ENCODE measurements at regions not wholly inside any gene's neighbourhood (a gene's known extent, or its start where the extent isn't known, plus 50 kb on each side); places are given as distances from the start of the nearest gene placed in this dataset.

DNA sequence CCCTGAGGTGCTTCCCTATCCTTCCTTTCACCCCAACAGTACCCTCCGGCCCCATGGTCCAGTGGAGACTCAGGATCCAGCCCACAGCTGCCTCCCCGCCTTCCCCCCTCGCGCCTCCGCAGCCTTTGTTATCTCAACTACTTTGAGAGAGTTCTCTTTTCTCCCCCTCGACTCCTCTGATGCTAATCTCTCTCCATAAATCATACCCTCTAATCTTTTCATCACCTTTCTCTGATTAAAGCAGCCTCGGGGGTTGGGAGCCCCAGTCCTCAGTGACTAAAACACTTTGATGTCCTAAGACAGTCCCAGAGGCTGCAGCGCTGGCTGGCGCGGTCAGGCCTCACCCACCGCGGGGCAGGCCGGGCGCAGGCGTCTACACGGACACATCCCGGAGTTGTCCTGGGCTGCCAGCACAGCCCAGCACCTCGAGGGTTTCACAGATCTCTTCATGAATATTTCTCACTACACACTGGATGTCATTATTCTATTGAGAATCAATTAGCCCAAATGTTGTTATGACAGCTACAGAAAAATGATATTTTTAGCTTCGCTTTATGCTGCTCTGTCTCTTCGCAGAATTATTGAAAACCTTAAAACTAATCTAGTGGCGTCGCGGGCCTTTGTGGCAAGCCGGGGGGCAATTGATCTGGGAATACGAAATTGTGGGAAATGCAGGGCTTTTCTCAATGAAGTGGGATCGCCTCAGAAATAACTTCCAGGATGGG, 289.5 kb downstream of the RRAGC start:
- no peak for DNase-seq

DNA sequence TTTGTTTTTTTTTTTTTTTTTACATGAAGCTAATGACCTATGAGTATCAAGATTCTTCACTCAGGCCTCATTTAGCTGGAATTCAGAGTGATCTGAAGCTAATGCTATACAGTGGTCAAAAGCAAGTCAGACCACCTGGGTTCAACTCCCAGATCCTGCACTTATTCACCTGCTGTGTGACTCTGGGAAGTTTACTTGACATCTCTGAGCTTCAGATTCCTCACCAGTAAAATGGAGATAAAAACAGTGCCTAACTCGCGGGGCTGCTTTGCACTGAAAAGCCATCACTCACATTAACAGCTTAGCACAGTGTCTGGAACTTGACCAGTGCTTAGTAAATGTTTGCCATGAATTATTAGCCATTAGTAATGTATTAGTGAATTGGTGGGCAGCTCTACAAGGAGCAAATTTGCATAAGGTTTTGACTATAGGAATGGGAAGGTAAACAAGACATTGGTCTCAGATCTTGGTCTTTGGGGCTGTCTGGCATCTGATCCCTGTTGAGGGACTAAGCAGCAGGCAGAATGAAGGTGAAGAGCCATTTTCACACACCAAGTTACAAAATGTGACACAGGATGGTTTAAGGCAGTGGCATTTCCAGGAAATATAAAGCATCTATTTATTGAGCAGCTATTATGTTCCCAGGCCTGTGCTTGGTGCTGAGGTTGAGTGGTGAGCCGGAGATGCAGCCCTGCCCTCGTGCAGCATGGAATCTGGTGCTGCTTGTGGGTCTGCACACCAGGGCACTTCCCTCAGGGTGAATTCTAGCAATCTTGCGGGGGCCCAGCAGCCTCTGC, 291.3 kb downstream of the RRAGC start:
- no peak for DNase-seq

DNA sequence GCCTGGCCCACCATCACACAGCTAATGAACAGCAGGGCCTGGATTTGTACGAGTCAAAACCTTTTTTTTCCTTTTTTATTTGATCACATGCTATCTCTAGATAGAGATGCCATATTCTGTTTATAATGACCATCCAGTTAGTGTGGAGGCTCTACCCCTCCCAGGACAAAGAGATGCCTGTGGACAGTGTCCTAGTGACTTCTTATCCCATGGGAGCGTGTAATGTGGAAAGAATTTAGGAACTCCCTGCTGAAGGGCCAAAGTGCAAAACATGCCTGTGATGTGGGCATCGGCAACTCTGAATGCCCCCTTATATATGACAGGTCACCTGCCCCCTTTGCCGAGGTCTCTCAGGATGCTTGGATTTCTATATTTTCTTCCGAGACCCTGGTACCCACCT, 292.2 kb downstream of the RRAGC start:
- no peak for DNase-seq

DNA sequence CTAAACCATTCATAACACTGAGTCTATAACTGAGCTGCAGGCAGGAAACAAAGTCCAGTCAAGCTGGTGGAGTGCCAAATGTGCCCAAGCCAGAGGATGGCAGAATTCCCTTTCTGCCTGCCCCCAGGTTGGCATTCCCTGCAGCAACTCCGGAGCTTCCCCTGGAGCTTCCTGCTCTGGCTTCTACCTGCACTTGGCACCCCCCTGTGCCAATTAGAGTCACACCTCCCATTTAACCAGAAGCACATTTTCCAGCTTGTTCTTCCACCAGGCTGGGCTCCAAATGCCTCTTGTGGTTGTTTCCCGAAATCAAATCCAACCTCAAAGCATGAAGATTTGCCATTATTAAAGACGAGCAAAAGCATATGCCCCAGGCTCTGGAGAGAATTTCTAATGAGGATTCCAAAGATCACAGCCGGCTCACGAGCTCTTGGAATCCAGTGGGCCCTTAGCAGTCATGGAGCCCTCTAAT, 294.5 kb downstream of the RRAGC start:
- DNase-seq = no peak

DNA sequence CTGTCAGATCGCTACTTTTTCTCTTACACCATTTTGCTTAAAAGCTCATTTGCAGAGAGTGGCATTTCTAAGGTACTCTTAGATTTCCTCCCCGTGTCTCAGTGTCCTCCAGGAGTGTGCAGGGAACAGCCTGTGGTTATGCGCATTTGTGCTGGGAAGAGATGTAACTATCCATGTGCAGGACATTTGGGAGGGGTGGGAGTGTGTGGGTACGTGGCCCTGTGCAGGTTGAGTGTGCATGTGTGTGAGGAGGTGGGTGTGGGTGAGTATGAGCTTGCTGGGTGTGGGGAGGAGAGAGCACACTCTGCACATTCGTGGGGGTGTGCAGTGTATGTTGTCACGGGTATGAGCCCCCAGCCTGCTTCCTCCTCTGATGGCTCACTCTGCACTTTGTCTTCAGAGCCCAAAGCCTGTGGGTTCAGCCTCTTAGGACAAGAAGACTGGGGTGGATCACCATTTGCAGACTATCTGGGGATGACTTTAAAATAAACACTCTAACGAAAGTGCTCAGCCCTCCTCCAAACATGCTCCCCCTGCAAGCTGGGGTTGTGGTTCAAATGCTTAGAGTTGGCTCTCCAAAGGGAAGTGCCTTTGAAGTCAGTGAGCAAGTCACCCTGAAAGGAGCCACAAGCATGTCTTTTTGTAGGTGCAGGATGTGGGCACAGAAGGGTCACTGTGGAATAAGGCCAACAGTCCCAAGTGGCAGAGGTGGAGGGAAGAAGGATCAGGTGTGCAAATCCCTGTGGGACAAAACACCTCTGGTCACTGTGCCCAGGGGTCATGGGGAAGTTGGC, 295.4 kb downstream of the RRAGC start:
- DNase-seq = no peak

DNA sequence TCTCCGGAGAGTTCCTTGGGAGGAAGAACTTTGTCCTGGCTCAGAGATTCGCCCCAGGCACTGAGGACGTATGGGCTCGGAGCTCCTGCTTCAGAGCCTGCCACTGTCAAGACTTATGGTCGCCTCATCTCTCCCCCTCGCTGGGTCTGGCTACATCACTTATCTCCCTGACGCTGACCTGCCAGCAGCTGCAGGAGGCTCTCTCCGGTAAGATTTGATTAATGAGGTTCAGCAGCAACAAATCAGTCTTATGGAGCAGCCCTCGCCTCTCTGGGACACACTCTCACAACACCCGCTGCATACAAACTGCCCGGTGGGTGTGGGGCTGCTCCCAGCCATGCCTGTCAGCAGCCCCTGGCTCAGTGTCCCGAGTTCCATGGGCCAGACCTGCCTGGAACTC, 297.8 kb downstream of the RRAGC start:
- DNase-seq = no peak

DNA sequence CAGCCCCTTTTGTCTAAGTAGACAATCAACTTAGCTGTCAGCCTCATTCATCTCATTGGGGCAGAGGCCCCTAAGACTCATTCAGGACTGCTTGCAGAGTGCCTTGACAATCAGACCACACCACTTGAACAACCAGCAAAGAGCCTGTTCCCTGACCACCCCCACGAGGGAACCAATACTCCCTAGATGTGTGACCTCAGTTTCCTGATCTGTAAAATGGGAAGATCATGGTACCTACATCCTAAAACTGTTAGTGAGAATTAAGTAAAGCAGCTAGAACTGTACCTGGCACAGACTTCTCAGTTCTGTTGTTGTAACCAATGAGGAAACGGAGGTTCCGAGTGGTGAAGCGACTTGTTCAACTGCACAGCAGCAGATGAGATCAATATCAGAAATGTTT, 298.5 kb downstream of the RRAGC start:
- no peak for DNase-seq

DNA sequence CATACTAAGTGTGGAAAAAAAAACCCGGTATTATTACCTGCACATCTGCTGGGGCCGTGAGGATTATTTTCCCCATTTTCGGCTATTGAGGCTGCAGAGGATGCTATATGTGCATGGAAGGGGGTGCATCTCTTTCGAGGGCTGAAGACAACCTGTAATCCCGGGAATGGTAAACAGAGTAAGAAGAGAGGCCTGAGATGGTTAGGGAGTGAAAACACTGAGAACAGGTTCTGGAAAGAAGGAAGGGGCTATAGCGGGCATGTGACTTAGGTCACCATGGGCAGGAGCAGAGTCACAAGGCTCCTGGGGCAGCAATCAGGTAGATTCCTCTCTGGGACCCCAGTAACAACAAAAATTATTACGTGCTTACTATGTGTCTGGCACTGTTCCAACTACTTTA, 299.1 kb downstream of the RRAGC start:
- DNase-seq = no peak

DNA sequence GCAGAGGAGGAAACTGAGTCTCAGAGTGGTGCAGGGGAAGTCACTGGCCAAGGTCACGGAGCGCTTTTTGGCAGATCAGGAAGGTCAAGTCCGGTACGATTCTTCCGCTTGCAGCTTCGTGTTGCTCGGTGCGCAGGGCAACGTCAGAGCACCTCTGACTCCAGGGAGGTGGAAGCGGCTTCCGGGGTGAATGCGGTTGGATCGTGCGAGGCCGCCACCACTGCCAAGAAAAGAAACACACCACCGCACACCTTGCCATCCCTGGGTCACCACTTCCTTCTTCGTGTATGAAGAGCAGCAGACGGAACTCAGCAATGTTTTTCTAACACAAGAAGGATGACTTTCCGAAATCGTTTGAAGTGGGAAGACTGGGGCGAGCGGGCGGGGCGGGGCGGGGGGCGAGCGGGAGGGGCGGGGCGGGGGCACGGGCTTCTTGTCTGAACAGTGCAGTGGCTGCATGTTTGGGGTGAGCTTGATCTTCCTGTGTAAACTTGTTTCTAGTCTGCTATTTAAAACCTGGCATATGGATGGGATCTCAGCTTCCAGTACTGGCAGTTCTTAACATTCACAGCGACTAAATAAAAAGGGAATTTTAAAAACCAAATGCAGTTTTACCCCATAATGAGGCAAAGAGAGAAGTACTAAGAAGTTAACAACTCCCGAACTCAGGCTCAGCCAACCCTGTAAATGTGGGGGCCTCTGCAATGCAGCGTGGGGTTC, 300.0 kb downstream of the RRAGC start:
- DNase-seq = peak; percentile 59

DNA sequence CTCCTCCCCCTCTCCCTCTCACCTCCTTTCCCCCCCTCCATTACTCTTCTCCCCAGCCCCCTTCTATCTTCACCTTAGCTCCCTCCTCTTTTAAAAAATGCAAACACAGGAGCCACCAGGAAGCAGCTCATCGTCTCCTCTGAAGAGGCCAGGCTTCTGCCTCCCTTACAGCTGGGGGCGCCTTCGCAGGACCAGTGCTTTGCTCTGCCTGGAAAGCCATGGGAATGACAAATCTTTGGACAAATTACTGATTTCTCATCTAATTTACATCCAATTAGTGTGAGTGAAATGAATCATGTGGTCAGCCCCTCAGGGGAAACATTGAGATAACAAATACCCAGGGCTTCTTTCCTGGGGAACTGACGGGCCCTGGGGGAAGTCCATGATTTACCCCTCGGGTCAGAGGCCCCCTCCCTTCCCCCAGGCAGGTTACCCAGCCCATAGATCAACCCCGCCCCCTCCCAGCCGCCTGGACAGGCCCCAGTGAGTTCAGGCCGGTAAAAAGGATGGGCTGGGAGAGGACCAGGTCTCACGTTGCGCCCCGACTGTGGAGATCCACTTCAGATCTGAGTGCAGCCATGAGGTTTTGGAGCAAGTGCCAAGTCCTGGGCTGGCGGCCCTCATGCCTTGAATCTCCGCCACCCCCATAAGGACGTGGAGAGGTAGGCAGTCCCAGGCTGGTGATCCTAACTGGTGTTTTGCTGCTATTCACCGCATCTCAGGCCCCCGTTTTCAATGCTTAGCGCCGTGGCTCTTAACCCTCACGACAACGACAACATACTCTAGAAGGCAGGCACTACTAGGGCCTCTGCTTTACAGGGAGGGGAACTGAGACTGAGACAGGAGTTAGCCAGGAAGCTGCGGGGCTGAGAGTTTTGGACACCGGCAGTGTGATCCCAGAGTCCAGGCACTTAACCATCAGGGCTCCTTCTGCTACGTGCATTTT, 300.8 kb downstream of the RRAGC start:
- no peak for DNase-seq

DNA sequence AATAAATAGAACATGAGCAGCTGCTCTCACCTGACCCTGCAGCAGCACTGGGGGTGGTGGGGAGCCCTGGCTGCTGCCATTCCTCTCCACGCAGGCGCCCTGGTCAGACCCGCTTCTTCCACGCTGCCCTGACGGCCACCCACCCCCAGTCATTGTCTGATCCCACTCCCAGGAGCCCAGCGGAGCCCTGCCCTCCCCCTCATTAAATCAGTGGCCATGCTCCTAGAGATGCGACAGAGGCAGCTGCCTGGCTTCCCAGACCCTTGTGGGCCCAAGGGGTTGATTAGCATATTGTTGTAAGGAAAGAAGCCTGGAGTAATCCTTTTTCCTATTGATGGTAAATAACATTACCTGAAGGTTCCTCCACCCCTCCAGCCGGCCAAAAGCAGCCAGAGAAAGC, 301.5 kb downstream of the RRAGC start:
- DNase-seq = no peak

DNA sequence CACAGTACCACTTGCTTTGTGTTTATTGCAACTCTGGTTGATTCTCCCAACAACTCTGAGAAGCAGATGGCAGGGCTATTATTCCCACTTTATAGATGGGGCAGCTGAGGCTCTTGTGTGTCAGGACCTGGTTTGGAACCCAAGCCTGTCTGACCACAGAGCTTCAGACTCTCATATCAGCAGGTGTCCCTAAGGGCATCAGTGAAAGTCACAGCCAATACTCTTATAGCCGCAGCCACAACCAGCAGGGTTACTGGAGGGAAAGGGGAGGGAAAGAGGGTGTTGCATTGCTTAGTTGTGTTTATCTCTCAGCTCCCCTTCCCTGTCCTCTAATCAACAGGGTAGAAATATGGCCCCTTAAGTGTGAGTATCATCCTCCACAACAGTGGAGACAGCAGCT, 304.0 kb downstream of the RRAGC start:
- DNase-seq = no peak

DNA sequence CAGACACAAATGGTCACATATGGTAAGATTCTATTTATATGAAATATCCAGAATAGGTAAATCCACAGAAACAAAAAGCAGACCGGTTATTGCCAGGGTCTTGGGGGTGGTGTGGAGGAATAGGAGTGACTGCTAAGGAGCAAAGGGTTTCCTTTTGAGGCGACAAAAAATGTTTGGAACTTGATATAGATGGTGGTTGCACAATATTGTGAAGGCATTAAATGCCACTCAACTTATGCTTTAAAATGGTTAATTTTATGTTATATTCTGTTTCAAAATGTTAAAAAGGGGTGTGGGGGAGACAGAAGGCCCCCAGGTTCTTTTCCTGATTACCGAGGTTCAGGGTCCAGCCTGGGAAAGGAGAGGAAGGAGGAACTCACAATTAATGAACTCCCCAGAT, 304.4 kb downstream of the RRAGC start:
- DNase-seq = no peak

DNA sequence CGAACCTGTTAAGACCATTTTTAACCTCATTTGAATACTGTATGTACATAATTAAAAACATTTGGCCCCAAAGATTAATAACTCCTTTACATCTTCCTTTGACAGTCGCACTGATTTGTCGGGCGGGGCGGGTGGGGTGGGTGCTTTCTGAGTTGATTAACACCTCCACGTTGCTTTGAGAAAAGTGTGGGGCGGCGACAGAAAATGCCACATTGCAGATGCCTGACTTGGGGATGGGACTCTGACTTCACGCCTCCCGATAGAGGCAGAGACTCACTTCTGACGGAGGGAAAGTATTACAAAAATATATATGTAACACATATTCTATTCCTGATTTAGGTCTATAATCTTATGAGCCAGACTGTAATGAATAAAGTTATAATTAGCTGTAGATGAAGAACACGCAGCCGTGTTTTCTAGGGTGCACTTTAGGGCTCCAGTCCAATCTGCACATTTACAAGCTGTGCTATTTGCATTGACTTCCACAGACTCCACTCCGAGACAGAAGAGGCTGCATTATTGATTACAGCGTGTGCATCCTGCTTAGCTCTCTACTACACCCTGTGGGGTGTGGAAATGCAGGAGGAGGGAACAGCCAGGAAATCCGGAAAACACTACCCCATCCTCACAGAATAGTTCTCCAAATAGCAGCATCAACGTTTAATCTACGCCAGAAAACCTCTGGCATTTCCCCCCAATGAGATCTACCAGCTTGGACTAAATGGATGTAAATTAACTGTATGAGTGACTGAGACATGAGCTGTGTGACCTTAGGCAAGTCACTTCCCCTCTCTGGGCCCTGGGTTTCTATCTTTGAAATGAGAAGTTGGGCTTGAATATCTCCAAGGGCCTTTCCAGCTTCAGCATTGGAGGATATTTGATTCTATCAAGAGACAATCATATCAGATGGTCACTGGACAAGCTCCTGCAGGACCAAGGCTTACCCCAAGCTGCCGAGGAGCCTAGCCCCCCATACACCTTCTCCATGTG, 308.0 kb downstream of the RRAGC start:
- no peak for DNase-seq

DNA sequence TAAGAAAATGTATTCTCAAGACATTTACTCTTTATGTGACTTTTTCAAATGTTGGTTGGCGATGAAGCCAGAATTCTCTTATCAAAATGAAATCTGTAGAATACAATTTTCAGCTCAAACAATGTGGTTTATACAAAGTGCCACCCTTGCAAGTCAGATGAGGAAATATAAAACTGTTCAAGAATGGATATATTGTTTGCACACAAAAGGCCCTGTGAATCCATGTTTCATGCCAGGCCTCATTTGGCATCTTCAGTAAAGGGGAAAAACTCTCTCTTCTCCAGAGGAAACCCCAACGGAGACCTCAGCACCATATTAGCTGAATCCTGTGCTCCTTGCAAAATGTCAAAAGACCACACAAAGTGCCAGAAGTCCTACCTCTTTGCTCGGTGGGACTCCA, 310.4 kb downstream of the RRAGC start:
- DNase-seq = no peak

DNA sequence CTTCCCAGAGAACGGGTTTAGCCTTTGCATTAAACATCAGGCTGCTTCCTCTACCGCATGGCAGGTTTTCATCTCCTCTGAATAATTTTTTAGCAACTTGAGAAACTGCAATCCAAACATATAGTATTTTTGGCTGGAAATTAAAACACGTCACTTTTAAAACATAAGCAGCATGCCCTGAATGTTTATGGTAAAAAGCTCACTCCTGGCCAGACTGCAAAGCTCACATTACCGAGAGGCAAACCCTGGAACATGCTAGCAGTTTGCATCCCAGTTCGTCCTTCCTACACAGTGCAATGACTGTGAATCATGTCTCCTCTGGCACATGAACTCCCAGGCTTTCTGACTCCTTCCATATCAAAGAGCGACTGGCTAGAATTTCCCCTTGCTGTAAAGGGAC, 312.3 kb downstream of the RRAGC start:
- no peak for DNase-seq

DNA sequence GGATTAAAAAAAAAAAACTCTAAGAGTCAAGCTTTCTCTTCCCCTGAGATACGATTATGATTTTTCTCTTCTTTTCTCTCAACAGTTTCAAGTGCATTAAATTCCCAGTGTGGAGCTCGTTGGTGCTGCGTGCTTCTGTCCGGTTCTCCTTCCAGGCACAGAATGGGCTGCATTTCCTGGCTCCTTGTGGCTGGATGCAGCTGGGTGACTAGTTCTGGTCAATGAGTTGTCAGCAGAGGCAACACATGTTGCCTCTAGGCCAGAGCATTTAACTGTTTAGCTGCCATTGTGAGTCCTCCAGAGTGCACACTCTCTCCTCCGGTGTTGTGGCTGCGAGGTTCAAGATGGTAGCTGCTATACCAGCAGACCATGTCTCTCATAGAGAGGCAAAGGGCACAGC, 312.9 kb downstream of the RRAGC start:
- no peak for DNase-seq

DNA sequence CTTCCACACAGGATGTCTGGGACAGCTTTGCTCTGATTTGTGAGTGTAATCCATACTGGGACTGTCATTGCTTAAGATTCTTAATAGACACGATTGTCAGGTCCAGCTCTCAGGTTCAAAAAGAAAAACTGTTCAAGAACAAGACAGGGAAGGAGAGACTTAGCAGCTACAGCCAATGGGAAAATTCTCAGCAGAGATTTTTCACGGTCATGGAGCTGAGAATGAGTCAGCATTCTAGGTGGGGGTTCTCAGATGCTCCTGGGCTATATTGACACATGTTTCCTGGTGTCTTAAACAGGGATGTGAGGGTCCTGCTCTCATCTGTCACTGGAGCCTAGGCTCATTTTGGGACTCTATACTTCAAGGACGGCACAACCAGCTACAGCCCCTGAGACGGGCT, 318.3 kb downstream of the RRAGC start:
- DNase-seq = no peak

DNA sequence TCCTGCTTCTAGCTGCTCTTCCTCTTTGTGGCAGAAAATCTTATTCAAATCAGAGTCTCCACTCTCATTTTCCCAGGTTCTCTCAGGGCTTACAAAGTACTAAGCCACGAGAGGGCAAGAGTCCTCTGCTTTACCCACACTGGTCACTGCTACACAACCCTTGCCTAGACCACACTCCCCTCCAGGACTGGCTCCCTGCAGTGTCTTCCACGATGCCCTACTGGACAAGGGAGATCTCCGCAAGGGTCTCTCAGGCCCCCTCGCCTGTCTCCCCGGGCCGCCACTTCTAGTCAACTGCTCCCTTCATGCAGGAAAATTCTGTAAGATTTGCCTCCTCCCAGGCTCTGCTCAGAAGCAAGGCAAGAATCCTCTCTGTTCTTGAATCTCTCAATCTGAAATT, 319.6 kb downstream of the RRAGC start:
- no peak for DNase-seq

DNA sequence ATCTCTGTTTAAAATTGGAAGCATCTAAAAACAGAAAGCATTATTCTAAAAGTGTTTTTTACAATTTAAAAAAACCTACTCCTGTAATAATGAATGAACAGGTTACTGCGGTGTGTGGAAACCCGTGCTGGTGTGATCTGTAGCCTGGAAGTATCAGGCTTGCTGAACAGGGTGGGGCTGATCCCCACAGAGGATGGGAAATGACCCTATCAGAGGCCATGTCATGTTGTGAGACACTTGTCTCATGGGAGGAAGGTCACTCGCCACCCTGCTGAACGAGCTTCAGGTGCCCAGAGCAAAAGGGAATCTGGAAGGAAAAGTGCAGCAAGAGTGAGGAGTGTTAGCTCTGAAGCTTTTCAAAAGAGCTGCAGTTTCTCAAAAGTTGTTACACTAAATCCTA, 320.7 kb downstream of the RRAGC start:
- no peak for DNase-seq

DNA sequence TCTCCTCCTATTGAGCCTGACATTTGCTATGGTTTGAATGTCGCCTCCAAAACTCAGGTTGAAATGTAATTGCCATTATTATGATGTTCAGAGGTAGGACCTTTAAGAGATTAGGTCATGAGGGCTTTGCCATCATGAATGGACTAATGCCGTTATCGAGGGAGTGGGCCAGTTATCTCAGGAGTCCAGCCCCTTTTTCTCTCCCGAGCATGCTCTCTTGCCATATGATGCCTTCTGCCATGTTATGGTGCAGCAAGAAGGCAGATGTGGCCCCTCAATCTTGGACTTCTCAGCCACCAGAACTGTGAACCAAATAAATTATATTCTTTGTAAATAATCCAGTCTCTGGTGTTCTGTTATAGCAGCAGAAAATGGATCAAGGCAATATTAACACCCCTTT, 323.5 kb downstream of the RRAGC start:
- no peak for DNase-seq

All from DMS153 (cell line).